ENCODE measurements at regions not wholly inside any gene's neighbourhood (a gene's known extent, or its start where the extent isn't known, plus 50 kb on each side); places are given as distances from the start of the nearest gene placed in this dataset.
"Not testable (repeated sequence)": the region's sequence is repeated elsewhere in the genome, so short reads cannot be mapped to it uniquely, and the experiment has no call there.

GRCh38 chr5:12695651-12696050 is 791.4 kb upstream of the CTNND2 start:
- DNase-seq = no peak

GRCh38 chr5:12691330-12691729 is 787.1 kb upstream of the CTNND2 start:
- no peak for DNase-seq

- no peak for DNase-seq
These were observed 786.1 kb upstream of the CTNND2 start for GRCh38 chr5:12690361-12690760.

GRCh38 chr5:12683249-12683648 is 779.0 kb upstream of the CTNND2 start:
- no peak for DNase-seq

GRCh38 chr5:12679731-12680130 is 775.5 kb upstream of the CTNND2 start:
- DNase-seq = no peak

- DNase-seq = no peak
These were observed 771.7 kb upstream of the CTNND2 start for GRCh38 chr5:12675959-12676358.

GRCh38 chr5:12672141-12672540 is 767.9 kb upstream of the CTNND2 start:
- no peak for DNase-seq

GRCh38 chr5:12669326-12669725 is 765.1 kb upstream of the CTNND2 start:
- DNase-seq = no peak

GRCh38 chr5:12668564-12668963 is 764.3 kb upstream of the CTNND2 start:
- DNase-seq = no peak

GRCh38 chr5:12667818-12668217 is 763.6 kb upstream of the CTNND2 start:
- DNase-seq = not testable (repeated sequence)

- DNase-seq = not testable (repeated sequence)
These were observed 761.5 kb upstream of the CTNND2 start for GRCh38 chr5:12665772-12666171.

- no peak for DNase-seq
These were observed 758.5 kb upstream of the CTNND2 start for GRCh38 chr5:12662545-12663314.

- DNase-seq = no peak
These were observed 757.5 kb upstream of the CTNND2 start for GRCh38 chr5:12661617-12662370.

GRCh38 chr5:12660279-12661107 is 756.2 kb upstream of the CTNND2 start:
- DNase-seq = not testable (repeated sequence)

- no peak for DNase-seq
These were observed 755.4 kb upstream of the CTNND2 start for GRCh38 chr5:12659686-12660085.

- no peak for DNase-seq
These were observed 754.7 kb upstream of the CTNND2 start for GRCh38 chr5:12658871-12659446.

- not testable (repeated sequence) for DNase-seq
These were observed 753.7 kb upstream of the CTNND2 start for GRCh38 chr5:12657914-12658474.

- no peak for DNase-seq
These were observed 751.4 kb upstream of the CTNND2 start for GRCh38 chr5:12655675-12656074.

- no peak for DNase-seq
These were observed 748.0 kb upstream of the CTNND2 start for GRCh38 chr5:12652201-12652600.

GRCh38 chr5:12648558-12648957 is 744.3 kb upstream of the CTNND2 start:
- no peak for DNase-seq

- no peak for DNase-seq
These were observed 743.4 kb upstream of the CTNND2 start for GRCh38 chr5:12647613-12648012.

GRCh38 chr5:12645582-12645981 is 741.3 kb upstream of the CTNND2 start:
- DNase-seq = no peak

- no peak for DNase-seq
These were observed 732.0 kb upstream of the CTNND2 start for GRCh38 chr5:12636209-12636608.

Measured in KG1 (cell line).